Limb (tissue), 2 donors: ENCODE measurements at regions not wholly inside any gene's neighbourhood (a gene's known extent, or its start where the extent isn't known, plus 50 kb on each side); places are given as distances from the start of the nearest gene placed in this dataset.
A peak's percentile ranks its signal among the peaks of the same experiment; 100 is the strongest.

ENCODE experiments used
- DNase-seq, 2 donors: peaks; one replicate each; pipeline ENCODE4 v3.0.0-alpha.2; 2016; ENCODE audit errors: extremely low spot score in 2 of 2

- DNase-seq, result no peak
These were observed 123.0 kb upstream of the ARHGAP28 start for GRCh38 chr18:6606411-6607085.

- DNase-seq, result no peak
These were observed 122.2 kb upstream of the ARHGAP28 start for GRCh38 chr18:6607343-6607742.

GRCh38 chr18:6609666-6610264 lies 119.8 kb upstream of the ARHGAP28 start:
- no peak for DNase-seq

GRCh38 chr18:6610466-6610865 lies 119.0 kb upstream of the ARHGAP28 start:
- peak in 1 of 2 donors; percentile 60 for DNase-seq

- no peak for DNase-seq
These were observed 115.9 kb upstream of the ARHGAP28 start for GRCh38 chr18:6613581-6613980.

- DNase-seq, result no peak
These were observed 114.6 kb upstream of the ARHGAP28 start for GRCh38 chr18:6614952-6615351.

GRCh38 chr18:6616981-6617380 lies 112.5 kb upstream of the ARHGAP28 start:
- no peak for DNase-seq

- no peak for DNase-seq
These were observed 108.1 kb upstream of the ARHGAP28 start for GRCh38 chr18:6621437-6621836.

- DNase-seq, result no peak
These were observed 106.2 kb upstream of the ARHGAP28 start for GRCh38 chr18:6623278-6623677.

- DNase-seq, result no peak
These were observed 105.2 kb upstream of the ARHGAP28 start for GRCh38 chr18:6624271-6624660.

GRCh38 chr18:6624661-6625311 lies 104.7 kb upstream of the ARHGAP28 start:
- DNase-seq, result peak in 1 of 2 donors; percentile 48

- no peak for DNase-seq
These were observed 104.0 kb upstream of the ARHGAP28 start for GRCh38 chr18:6625481-6625880.

GRCh38 chr18:6626457-6626856 lies 103.1 kb upstream of the ARHGAP28 start:
- DNase-seq, result no peak

GRCh38 chr18:6627645-6628044 lies 101.9 kb upstream of the ARHGAP28 start:
- no peak for DNase-seq

GRCh38 chr18:6628187-6628586 lies 101.3 kb upstream of the ARHGAP28 start:
- DNase-seq, result no peak

GRCh38 chr18:6629635-6630140 lies 99.8 kb upstream of the ARHGAP28 start:
- no peak for DNase-seq

- DNase-seq, result no peak
These were observed 96.2 kb upstream of the ARHGAP28 start for GRCh38 chr18:6633310-6633709.

GRCh38 chr18:6636091-6636490 lies 93.4 kb upstream of the ARHGAP28 start:
- no peak for DNase-seq

GRCh38 chr18:6638447-6638846 lies 91.1 kb upstream of the ARHGAP28 start:
- no peak for DNase-seq

GRCh38 chr18:6639305-6639704 lies 90.2 kb upstream of the ARHGAP28 start:
- DNase-seq, result no peak

- no peak for DNase-seq
These were observed 84.5 kb upstream of the ARHGAP28 start for GRCh38 chr18:6644836-6645627.

- no peak for DNase-seq
These were observed 82.7 kb upstream of the ARHGAP28 start for GRCh38 chr18:6646801-6647200.
